Loucy (cell line): ENCODE measurements at regions not wholly inside any gene's neighbourhood (a gene's known extent, or its start where the extent isn't known, plus 50 kb on each side); places are given as distances from the start of the nearest gene placed in this dataset.

Source experiments
- CTCF ChIP-seq: fragments of 200-600 bp; sonication (generic); conservative IDR thresholded peaks from 2 replicates; pipeline ENCODE4 v1.5.1; 2014; ENCODE audit warnings: mild to moderate bottlenecking, antibody characterized with exemption, low read length
- EZH2phosphoT487 ChIP-seq: fragments of 200-600 bp; IDR thresholded peaks from 2 replicates; pipeline ENCODE4 v1.6.1; 2018; ENCODE audit warnings: antibody characterized with exemption, mild to moderate bottlenecking, moderate library complexity, borderline replicate concordance

- no peak for TF ChIP-seq CTCF
- TF ChIP-seq EZH2phosphoT487, result no peak
These were observed 344.0 kb downstream of the KCTD12 start for GRCh38 chr13:76542176-76542575.
